Adrenal gland (tissue), 9 donors: ENCODE measurements at regions not wholly inside any gene's neighbourhood (a gene's known extent, or its start where the extent isn't known, plus 50 kb on each side); places are given as distances from the start of the nearest gene placed in this dataset.

ENCODE experiments used
- DNase-seq, 7 donors: peaks; one replicate each; pipeline ENCODE4 v3.0.0-alpha.2; 2019 to 2020
- H3K27ac ChIP-seq, 5 donors: fragments of 200-600 bp; sonication (generic) in 4 of 5; 1 replicate in 3 of 5; 2 replicates in 2 of 5; pipeline versions ENCODE4 v1.5.1 to v1.8.0; 2016 to 2020; ENCODE audit warnings: mild to moderate bottlenecking in 1 of 5
- H3K27me3 ChIP-seq: fragments of 200-600 bp; 2 replicates; pipeline ENCODE4 v1.8.0; 2021
- H3K36me3 ChIP-seq, 2 donors: fragments of 200-600 bp; replicated peaks in 1 of 2; 1 replicate in 1 of 2; 2 replicates in 1 of 2; pipeline versions ENCODE4 v1.5.1 to v1.8.0; 2018 to 2022
- H3K4me1 ChIP-seq, 2 donors: fragments of 200-600 bp; replicated peaks in 1 of 2; 1 replicate in 1 of 2; 2 replicates in 1 of 2; pipeline versions ENCODE4 v1.5.1 to v1.8.0; 2018 to 2021
- H3K4me3 ChIP-seq, 4 donors: fragments of 200-600 bp; sonication (generic) in 3 of 4; one replicate each; pipeline ENCODE4 v1.5.1; 2016 to 2018
- H3K9me3 ChIP-seq, 3 donors: fragments of 200-600 bp; sonication (generic) in 1 of 3; replicated peaks in 1 of 3; 1 replicate in 2 of 3; 2 replicates in 1 of 3; pipeline versions ENCODE4 v1.5.1 to v1.8.0; 2016 to 2021
- POLR2A ChIP-seq, 2 donors: fragments of 450-650 bp; IDR thresholded peaks; one replicate each; pipeline ENCODE4 v1.6.1; 2017; ENCODE audit warnings: antibody characterized with exemption in 2 of 2, mild to moderate bottlenecking in 2 of 2, moderate library complexity in 1 of 2
- WGBS, 4 donors: extraction: QIAGEN DNeasy Blood & Tissue Kit in 2 of 4; methylation state at CpG; one replicate each; pipeline versions ENCODE4 v1.1.5 to v1.1.7; 2013 to 2017; 5-methylcytosine and 5-hydroxymethylcytosine counted together
- intact Hi-C, 2 donors: fragments of 100-400 bp; cut with DNase I; formaldehyde crosslinking; loops; one replicate each; pipeline versions ENCODE4 v1.14.1 to v1.15.0; 2022 to 2023
- TF ChIP-seq, protein P1 (sequence below), 6 experiments: fragments of 450-650 bp in 4 of 6; fragments of 200-600 bp in 2 of 6; sonication (generic) in 1 of 6; IDR thresholded peaks; 1 replicate in 5 of 6; 2 replicates in 1 of 6; pipeline versions ENCODE4 v1.5.1 to v1.8.0; 2016 to 2021; ENCODE audit warnings: antibody characterized with exemption in 6 of 6, mild to moderate bottlenecking in 2 of 6, moderate library complexity in 1 of 6
- donor health status: healthy with polysubstance abuse.
- donor health status: Bipolar disorder and iron deficiency.
- donor health status: DM: yes; HTN: yes; CAD: no.
- donor health status: DM: no; HTN: no; CAD: no.
- donor health status: DM: no; HTN: no; CAD: no.

GRCh38 chr6:113047932-113048331 is 700.8 kb downstream of the RFPL4B start:
- Histone ChIP-seq H3K36me3 (no peaks in the 10 kb centered on the region), H3K27me3 (no peaks in the 10 kb centered on the region), H3K4me3 (no peak overlapping the region), H3K9me3 (no peaks in the 10 kb centered on the region), H3K4me1 (no peaks in the 10 kb centered on the region), H3K27ac (no peak overlapping the region)
- no peak for TF ChIP-seq POLR2A (IDR thresholded peaks at IDR 0.05)
- TF ChIP-seq, protein P1, sequence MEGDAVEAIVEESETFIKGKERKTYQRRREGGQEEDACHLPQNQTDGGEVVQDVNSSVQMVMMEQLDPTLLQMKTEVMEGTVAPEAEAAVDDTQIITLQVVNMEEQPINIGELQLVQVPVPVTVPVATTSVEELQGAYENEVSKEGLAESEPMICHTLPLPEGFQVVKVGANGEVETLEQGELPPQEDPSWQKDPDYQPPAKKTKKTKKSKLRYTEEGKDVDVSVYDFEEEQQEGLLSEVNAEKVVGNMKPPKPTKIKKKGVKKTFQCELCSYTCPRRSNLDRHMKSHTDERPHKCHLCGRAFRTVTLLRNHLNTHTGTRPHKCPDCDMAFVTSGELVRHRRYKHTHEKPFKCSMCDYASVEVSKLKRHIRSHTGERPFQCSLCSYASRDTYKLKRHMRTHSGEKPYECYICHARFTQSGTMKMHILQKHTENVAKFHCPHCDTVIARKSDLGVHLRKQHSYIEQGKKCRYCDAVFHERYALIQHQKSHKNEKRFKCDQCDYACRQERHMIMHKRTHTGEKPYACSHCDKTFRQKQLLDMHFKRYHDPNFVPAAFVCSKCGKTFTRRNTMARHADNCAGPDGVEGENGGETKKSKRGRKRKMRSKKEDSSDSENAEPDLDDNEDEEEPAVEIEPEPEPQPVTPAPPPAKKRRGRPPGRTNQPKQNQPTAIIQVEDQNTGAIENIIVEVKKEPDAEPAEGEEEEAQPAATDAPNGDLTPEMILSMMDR (IDR thresholded peaks at IDR 0.05) = no peak
- DNase-seq = no peak
- WGBS, 4 donors = 71 to 81% (median 79%) methylated on average over 2 of the region's 2 CpGs
- intact Hi-C loops = no loop called here

DNA sequence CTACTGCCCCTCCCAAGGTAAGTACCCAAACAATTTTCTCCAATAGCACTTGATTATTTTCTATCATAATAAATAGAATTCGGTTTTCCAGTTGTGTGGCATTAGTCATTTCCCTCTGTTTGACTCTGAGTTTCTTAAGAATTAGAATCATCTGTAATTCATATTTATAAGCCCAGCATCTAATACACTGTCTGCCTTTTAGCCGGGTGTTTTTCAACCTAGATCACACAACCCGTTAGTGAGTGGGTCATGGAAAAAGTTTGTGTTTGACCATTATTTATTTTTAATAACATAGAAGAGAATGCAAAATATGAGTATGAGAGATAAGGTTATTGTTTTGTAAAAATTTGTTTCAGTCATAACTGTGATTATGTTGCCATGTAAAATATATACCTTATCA is 701.6 kb downstream of the RFPL4B start:
- no peak overlapping the region for H3K4me3 ChIP-seq
- 63 to 80% (median 68%) methylated on average over 3 of the region's 3 CpGs for WGBS, 4 donors
- no peaks in the 10 kb centered on the region for H3K27me3 ChIP-seq
- H3K27ac ChIP-seq = no peak overlapping the region
- no peaks in the 10 kb centered on the region for H3K4me1 ChIP-seq
- no peak for TF ChIP-seq POLR2A (IDR thresholded peaks at IDR 0.05)
- TF ChIP-seq, protein P1 (IDR thresholded peaks at IDR 0.05) = no peak
- no peak for DNase-seq
- no peaks in the 10 kb centered on the region for H3K9me3 ChIP-seq
- H3K36me3 ChIP-seq = no peaks in the 10 kb centered on the region
- intact Hi-C loops = no loop called here

GRCh38 chr6:113049190-113049589 is 702.1 kb downstream of the RFPL4B start:
- no peaks in the 10 kb centered on the region for H3K9me3 ChIP-seq
- intact Hi-C loops = no loop called here

GRCh38 chr6:113050010-113050858 is 703.1 kb downstream of the RFPL4B start:
- no peak for DNase-seq
- no peaks in the 10 kb centered on the region for H3K4me1 ChIP-seq
- intact Hi-C loops = no loop called here
- H3K4me3 ChIP-seq = no peak overlapping the region
- no peak for TF ChIP-seq POLR2A (IDR thresholded peaks at IDR 0.05)
- TF ChIP-seq, protein P1 (IDR thresholded peaks at IDR 0.05) = no peak
- WGBS, 4 donors = 45 to 54% (median 48%) methylated on average over 6 of the region's 6 CpGs
- H3K27me3 ChIP-seq = no peaks in the 10 kb centered on the region
- no peaks in the 10 kb centered on the region for H3K9me3 ChIP-seq
- H3K36me3 ChIP-seq = no peaks in the 10 kb centered on the region
- H3K27ac ChIP-seq = no peak overlapping the region

More at GRCh38 chr6:113049190-113049589, 702.1 kb downstream of the RFPL4B start:
- no peak for TF ChIP-seq POLR2A (IDR thresholded peaks at IDR 0.05)
- TF ChIP-seq, protein P1 (IDR thresholded peaks at IDR 0.05) = no peak
- H3K4me1 ChIP-seq = no peaks in the 10 kb centered on the region
- 72 to 87% (median 84%) methylated on average over 2 of the region's 2 CpGs for WGBS, 4 donors
- H3K36me3 ChIP-seq = no peaks in the 10 kb centered on the region
- H3K27me3 ChIP-seq = no peaks in the 10 kb centered on the region
- no peak overlapping the region for H3K4me3 ChIP-seq
- no peak for DNase-seq
- H3K27ac ChIP-seq = no peak overlapping the region
